ENCODE measurements at regions not wholly inside any gene's neighbourhood (a gene's known extent, or its start where the extent isn't known, plus 50 kb on each side); places are given as distances from the start of the nearest gene placed in this dataset.

DNA sequence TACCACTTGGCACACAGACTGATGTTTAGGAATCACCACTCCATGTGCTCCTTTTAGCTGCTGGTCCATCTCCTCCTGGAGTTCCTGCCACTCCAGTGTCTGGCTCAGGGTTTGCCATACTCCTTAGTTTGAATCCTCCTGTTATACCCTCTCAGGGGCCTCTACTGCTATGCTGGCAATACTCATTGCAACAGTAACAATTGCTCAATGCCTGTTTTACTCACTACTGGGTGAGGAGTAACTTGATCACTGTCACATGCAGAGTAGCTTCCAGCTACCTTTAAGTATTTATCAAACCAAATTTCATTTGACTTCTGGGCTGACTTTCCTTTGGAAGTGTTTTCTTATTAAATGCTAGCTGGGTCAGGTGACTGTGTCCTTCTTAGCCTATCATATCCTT is 107.2 kb upstream of the WLS start:
- no peaks in the 10 kb centered on the region for H3K27me3 ChIP-seq (ENCODE audit: control insufficient read depth, insufficient read depth, low read length)
- POLR2A ChIA-PET (ENCODE audit: unreplicated experiment): no interaction called here
- no peaks in the 10 kb centered on the region for H3K79me1 ChIP-seq (ENCODE audit: low read depth in 1 of 2, low read length in 2 of 2)
- peak overlapping the region; percentile 46 for H2AFZ ChIP-seq (replicated peaks; ENCODE audit: low read length, poor library complexity)
- no peaks in the 10 kb centered on the region for H3K9me1 ChIP-seq (ENCODE audit: insufficient read depth, low read length)
- no peak overlapping the region for H3K4me2 ChIP-seq (ENCODE audit: low read depth, low read length)
- no peaks in the 10 kb centered on the region for H3K9me3 ChIP-seq (ENCODE audit: control insufficient read depth, insufficient read depth, low read length)
- peak overlapping the region; percentile 81; the same call in 1 of the 2 replicates for H4K5ac ChIP-seq (ENCODE audit: low read depth, low read length)
- dilution Hi-C loops (cut with HindIII; ENCODE audit: low sequenced_read_pairs, unreplicated experiment) (no loop called here), in situ Hi-C loops (cut with MboI; ENCODE audit: low sequenced_read_pairs) (no loop called here), intact Hi-C loops (cut with micrococcal nuclease) (no loop called here)
- H2AK9ac ChIP-seq (replicated peaks; ENCODE audit: low read depth, low read length, poor library complexity): no peak overlapping the region
- H3K9ac ChIP-seq (ENCODE audit: low read depth, low read length): no peak overlapping the region; the same call in 1 of the 2 replicates
- BruUV-seq (replicated peaks): no TSS peak
- H2BK15ac ChIP-seq (ENCODE audit: low read depth, low read length): no peak overlapping the region
- DNase-seq (peak; percentile 63), ATAC-seq (ENCODE audit: low read depth) (peak; percentile 64)
- H3K4me1 ChIP-seq (ENCODE audit: control insufficient read depth, insufficient read depth, low read length): peaks cover 6% of the 10 kb centered on the region
- 0 out of 2 replicates have a peak overlapping the region, but pooled peaks have one; percentile 22 for H2BK20ac ChIP-seq (ENCODE audit: low read depth, low read length)
- H3K56ac ChIP-seq (ENCODE audit: extremely low read depth, insufficient read depth, low read length): no peak overlapping the region
- CTCF ChIA-PET: interaction anchor here (0.6 to 1.5 kb wide), 2 partner anchors 219 to 222 kb away, joined by 4 to 9 read pairs; no protein-coding TSS in a partner anchor
- no peaks in the 10 kb centered on the region for H4K20me1 ChIP-seq (ENCODE audit: insufficient read depth, low read length)
- no peak overlapping the region for H3K27ac ChIP-seq (ENCODE audit: insufficient read depth, low read length)
- peak overlapping the region; percentile 16 for H2BK5ac ChIP-seq (ENCODE audit: low read depth, low read length, poor library complexity, severe bottlenecking)
- no peak overlapping the region for H3K4me3 ChIP-seq (ENCODE audit: insufficient read depth, low read depth, low read length)
- peak overlapping the region; percentile 54; the same call in 1 of the 2 replicates for H2BK120ac ChIP-seq (ENCODE audit: low read depth, low read length)
- peak overlapping the region; percentile 77 for H4K91ac ChIP-seq (ENCODE audit: insufficient read depth, low read depth, low read length)
- peak overlapping the region; percentile 3 for H3K14ac ChIP-seq (replicated peaks; ENCODE audit: low read depth, low read length)
- no peak overlapping the region for H3K23ac ChIP-seq (ENCODE audit: low read depth, low read length)
- H2AK5ac ChIP-seq (ENCODE audit: low read depth, low read length): peak overlapping the region; percentile 84; the same call in 1 of the 2 replicates
- peak overlapping the region in 1 of 2 experiments; percentile 80; a peak in 1 of 4 replicates for H4K8ac ChIP-seq (ENCODE audit: low read depth in 2 of 2, low read length in 2 of 2)
- H3K36me3 ChIP-seq (ENCODE audit: control insufficient read depth, insufficient read depth, low read length): no peaks in the 10 kb centered on the region
- H3K18ac ChIP-seq (ENCODE audit: low read depth, low read length): peak overlapping the region; percentile 80; the same call in 1 of the 2 replicates
- TF ChIP-seq RCOR1 (IDR thresholded peaks at IDR 0.05; ENCODE audit: insufficient replicate concordance, low read length) (no peak), RAD21 (IDR thresholded peaks at IDR 0.05; ENCODE audit: low read length) (no peak), RFX5 (IDR thresholded peaks at IDR 0.05; ENCODE audit: low read depth, low read length) (no peak), CEBPB (IDR thresholded peaks at IDR 0.05; ENCODE audit: low read depth, low read length) (peak; percentile 93), BHLHE40 (IDR thresholded peaks at IDR 0.05; ENCODE audit: low read depth, low read length) (peak; percentile 52; the same call in 1 of the 2 replicates), MAFK (IDR thresholded peaks at IDR 0.05; ENCODE audit: low read depth, low read length) (no peak), FOS (IDR thresholded peaks at IDR 0.05; ENCODE audit: low read depth, low read length) (no peak), CHD1 (IDR thresholded peaks at IDR 0.05; ENCODE audit: low read depth, low read length) (no peak), POLR2A (IDR thresholded peaks at IDR 0.05; ENCODE audit: low read depth, low read length) (no peak), NFE2L2 (IDR thresholded peaks at IDR 0.05; ENCODE audit: low read depth, low read length) (no peak), SMC3 (IDR thresholded peaks at IDR 0.05; ENCODE audit: low read depth, low read length) (no peak), MAZ (IDR thresholded peaks at IDR 0.05; ENCODE audit: borderline replicate concordance, low read depth, low read length) (no peak), MXI1 (IDR thresholded peaks at IDR 0.05; ENCODE audit: borderline replicate concordance, low read depth, low read length) (no peak)
- TF ChIP-seq, protein P1, sequence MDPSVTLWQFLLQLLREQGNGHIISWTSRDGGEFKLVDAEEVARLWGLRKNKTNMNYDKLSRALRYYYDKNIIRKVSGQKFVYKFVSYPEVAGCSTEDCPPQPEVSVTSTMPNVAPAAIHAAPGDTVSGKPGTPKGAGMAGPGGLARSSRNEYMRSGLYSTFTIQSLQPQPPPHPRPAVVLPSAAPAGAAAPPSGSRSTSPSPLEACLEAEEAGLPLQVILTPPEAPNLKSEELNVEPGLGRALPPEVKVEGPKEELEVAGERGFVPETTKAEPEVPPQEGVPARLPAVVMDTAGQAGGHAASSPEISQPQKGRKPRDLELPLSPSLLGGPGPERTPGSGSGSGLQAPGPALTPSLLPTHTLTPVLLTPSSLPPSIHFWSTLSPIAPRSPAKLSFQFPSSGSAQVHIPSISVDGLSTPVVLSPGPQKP (IDR thresholded peaks at IDR 0.05; ENCODE audit: borderline replicate concordance, low read depth, low read length): no peak
- TF ChIP-seq, protein P2, sequence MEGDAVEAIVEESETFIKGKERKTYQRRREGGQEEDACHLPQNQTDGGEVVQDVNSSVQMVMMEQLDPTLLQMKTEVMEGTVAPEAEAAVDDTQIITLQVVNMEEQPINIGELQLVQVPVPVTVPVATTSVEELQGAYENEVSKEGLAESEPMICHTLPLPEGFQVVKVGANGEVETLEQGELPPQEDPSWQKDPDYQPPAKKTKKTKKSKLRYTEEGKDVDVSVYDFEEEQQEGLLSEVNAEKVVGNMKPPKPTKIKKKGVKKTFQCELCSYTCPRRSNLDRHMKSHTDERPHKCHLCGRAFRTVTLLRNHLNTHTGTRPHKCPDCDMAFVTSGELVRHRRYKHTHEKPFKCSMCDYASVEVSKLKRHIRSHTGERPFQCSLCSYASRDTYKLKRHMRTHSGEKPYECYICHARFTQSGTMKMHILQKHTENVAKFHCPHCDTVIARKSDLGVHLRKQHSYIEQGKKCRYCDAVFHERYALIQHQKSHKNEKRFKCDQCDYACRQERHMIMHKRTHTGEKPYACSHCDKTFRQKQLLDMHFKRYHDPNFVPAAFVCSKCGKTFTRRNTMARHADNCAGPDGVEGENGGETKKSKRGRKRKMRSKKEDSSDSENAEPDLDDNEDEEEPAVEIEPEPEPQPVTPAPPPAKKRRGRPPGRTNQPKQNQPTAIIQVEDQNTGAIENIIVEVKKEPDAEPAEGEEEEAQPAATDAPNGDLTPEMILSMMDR (conservative IDR thresholded peaks at IDR 0.05; ENCODE audit: low read depth, low read length): no peak
- TF ChIP-seq, protein P3, sequence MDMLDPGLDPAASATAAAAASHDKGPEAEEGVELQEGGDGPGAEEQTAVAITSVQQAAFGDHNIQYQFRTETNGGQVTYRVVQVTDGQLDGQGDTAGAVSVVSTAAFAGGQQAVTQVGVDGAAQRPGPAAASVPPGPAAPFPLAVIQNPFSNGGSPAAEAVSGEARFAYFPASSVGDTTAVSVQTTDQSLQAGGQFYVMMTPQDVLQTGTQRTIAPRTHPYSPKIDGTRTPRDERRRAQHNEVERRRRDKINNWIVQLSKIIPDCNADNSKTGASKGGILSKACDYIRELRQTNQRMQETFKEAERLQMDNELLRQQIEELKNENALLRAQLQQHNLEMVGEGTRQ (IDR thresholded peaks at IDR 0.05; ENCODE audit: low read depth, low read length): peak; percentile 28; the same call in 1 of the 2 replicates
- H3K4ac ChIP-seq (ENCODE audit: low read depth, low read length): peak overlapping the region; percentile 63; the same call in 1 of the 2 replicates

All from IMR-90 (cell line).